Dermis microvascular lymphatic vessel endothelial cell (primary cell): ENCODE measurements at regions not wholly inside any gene's neighbourhood (a gene's known extent, or its start where the extent isn't known, plus 50 kb on each side); places are given as distances from the start of the nearest gene placed in this dataset.
"Not testable (repeated sequence)": the region's sequence is repeated elsewhere in the genome, so short reads cannot be mapped to it uniquely, and the experiment has no call there.

ENCODE experiments used
- DNase-seq, 2 donors: peaks; one replicate each; pipeline versions ENCODE4 v3.0.0 to v3.0.0-alpha.2; 2010; ENCODE audit warnings: low read depth in 2 of 2

DNA sequence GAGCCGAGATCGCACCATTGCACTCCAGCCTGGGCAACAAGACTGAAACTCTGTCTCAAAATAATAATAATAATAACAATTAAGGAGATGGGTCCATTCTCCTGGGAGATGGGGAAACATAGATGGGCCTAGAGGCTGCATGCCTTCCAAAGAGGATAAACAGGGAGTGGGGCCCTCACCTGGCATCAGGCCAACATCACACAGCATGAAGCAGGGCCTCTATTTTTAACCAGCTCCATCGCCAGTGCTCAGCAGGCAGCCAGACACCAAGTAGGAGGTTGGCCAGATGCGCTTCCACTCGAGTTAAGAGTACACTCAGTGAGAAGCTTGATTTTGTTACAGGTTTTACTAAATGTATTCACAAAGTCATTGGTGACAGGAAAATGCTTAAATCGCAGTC lies 352.0 kb downstream of the RRAGC start:
- DNase-seq: no peak

DNA sequence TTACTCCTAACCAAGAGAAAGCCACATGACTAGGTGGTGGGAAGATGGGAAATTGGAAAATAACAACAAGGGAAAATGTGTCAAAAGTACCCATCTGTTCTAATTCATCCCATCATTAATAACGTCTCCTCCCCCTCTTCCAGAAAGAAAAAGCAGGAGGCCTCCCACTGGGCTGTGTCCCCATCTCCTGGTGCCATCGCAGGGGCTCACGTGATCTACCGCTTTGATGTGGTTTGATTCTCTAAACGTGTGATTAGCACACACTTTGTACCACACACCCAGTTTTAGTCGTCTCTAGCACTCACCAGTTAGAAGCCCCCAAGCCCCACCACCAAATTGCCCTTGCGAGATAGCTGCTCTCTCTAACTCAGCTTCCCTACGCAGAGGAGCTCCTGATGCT lies 353.6 kb downstream of the RRAGC start:
- DNase-seq: no peak

DNA sequence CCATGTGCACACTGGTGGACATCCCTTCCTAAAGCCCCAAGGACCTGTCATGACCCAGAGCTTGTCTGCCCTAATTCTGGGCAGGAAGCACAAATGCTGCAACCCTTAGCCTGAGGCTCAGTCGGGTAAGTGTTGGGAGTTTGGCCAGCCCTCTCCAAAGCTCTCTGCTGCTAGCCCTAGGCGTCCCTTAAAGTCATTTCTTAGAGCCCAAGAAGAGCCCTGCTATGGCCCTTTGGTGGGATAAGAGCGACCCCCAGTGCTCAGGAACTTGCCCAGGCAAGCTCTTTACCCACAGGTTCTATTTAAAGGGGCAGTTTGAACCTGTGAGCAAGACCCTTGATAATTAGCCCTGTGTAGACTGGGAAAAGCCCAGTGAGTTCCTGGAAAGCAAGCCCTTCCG lies 356.8 kb downstream of the RRAGC start:
- DNase-seq: peak in 1 of 2 donors; percentile 12

DNA sequence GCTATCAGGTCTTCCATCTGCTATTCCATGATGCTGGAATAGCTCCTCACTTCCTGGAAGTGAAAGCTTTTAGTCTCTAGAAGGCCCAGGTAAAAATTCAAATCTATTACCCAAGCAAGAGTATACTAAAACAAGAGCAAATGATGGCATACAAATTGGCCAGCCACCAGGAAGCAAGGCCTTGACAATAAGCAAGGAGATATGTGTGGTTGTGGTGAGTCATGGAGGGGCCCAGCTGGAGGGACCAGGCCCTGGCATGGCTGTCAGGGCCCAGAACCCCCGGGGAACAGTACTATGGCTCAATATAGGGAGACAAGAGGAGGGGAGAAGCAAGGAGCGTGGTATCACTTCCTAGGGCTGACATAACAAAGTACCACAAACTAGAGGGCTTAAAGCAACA lies 358.7 kb downstream of the RRAGC start:
- no peak for DNase-seq

DNA sequence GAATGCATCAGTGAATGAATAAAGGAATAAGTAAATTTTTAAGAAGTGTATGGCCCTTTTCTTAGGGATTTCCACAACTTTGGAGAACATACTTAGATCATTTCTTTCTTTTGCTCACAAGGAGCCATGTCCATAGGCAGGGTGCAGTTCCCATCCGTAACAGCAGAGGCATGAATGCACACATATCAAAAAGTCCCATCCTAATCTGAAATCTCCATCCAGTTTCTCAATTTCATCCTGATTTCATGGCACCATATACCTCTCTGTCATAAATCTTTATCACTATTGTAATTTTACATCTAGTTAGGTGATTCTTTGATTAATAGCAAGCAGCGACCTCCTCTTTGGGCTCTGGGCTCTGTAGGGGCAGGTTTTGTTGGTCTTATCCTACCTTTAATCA lies 359.2 kb downstream of the RRAGC start:
- no peak for DNase-seq

DNA sequence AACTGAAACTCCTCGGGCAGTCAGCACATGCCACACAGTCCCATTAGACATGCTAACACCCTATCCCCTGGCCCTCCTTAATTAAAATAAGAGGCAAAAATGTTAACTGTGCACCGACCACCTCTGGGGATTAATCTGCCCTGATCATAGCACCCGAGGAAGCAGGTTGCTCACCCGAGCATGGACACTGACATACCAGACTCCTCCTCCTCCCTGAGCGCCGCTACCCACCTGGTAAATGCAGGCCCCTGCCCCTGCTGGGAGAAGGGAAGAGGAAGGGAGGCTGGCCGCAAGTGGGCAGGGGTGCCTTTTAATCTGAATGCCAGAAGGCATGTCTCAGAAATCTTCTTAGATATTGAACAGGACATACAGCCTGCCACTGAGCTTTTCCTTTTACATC lies 360.9 kb downstream of the RRAGC start:
- no peak for DNase-seq

DNA sequence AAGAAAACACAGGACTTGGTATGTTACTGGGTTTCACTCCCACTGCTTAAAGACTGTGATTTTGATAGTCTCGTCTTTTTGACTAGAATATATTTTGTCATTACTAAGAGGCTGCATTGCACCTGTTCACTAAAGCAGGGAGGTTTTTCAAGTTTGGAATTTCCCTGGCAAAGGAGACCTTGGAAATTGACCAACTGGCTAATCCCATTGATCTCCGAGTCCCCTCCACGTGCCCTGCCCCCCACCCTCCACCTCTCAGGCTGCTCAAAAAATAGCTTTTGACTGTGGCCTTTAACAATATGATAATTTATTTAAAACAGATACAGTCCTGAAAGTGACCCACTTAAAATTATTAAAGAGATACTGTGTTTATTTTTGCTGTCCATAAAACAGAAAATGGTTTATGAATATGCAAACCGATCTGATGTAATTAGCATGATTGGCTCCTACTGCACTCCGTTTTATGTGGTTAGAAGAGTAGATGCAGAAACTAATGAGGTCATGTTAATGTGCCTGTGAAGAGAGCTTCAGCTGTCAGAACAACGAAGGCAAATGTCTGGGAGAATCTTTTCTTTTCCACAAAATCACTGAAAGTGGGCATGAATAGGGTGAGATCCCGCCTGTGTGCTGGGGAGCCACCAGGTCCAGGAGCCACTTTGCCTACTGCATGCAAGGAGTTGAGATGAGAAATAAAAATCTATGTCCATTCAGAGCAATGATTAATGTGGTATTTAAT lies 361.5 kb downstream of the RRAGC start:
- no peak for DNase-seq

DNA sequence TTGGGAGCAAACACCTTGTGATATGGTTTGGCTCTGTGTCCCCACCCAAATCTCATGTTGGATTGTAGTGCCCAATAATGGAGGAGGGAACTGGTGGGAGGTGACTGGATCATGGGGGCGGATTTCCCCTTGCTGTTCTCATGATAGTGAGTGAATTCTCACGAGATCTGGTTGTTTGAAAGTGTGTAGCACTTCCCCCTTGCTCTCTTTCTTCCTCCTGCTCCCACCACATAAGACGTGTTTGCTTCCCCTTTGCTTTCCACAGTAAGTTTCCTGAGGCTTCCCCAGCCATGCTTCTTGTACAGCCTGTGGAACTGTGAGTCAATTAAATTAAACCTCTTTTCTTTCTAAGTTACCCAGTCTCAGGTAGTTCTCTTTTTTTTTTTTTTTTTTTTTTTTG lies 366.3 kb downstream of the RRAGC start:
- DNase-seq: not testable (repeated sequence)

DNA sequence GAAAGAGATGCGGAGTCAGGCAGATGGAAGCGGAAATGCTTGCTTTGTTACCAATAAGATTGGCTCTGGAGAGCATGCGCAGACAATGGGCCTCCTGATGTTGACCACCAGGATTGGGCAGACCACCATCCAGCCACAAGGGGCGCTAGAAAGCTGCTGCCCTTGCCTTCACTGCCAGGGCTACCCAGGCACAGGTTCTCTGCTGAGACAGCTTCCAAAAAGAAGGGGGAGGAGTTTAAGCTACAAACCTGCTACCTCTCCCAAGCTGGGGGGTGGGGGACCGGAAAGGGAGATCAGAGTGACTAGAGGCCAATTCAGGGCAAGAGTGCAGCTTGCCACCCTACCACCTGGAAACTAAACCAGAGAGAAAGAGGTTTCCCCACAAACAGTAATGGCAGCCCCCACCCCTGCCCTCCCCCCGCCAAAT lies 369.7 kb downstream of the RRAGC start:
- peak in 1 of 2 donors; percentile 12 for DNase-seq

DNA sequence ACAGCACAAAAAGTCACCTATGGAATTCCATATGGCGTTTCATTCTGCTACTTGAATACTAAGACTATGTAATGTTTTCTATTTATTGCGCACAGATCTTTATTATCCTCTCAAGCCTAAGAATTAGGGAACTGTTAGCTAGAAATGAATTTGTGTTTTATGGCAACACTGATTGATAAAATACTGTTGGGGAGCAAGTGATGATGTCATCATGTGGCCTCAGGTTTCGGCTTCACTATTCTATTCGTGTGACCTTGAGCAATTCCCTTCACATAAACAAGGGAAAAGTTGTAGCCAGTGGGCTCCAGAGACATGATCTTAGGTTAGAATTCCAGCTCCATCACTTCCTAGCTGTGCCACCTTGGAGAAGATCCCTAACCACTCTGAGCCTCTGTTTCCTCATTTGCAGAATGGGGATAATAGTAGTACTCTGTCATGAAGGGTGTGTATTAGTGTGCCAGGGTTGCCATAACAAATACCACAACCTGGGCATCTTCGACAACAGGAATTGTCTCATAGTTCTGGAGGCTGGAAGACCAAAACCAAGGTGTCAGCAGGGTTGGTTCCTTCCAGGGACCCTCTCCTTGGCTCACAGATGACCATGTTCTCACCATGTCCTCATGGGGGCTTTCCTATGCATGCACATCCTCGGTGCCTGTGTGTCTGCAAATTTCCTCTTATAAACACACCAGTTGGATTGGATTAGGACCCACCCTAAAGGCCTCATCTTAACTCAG lies 371.2 kb downstream of the RRAGC start:
- DNase-seq: no peak

DNA sequence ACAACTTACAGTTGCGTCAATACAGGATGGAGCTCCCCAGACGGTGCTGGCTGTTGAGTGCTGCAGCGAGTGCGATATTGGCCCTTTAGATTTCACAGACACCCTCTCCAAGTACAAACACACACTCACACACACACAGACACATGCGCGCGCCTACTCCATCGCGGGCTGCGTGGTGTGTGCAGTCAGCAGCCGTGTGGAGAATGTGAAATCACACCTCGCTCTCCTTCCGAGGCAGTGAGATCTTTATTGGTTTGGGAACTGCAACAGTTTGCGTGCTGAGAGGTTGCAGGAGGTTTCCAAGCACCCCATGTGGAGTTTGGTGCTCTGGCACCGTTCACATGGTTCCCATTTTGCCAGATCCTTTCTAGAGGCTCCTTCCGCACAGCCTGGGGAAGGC lies 372.2 kb downstream of the RRAGC start:
- no peak for DNase-seq

DNA sequence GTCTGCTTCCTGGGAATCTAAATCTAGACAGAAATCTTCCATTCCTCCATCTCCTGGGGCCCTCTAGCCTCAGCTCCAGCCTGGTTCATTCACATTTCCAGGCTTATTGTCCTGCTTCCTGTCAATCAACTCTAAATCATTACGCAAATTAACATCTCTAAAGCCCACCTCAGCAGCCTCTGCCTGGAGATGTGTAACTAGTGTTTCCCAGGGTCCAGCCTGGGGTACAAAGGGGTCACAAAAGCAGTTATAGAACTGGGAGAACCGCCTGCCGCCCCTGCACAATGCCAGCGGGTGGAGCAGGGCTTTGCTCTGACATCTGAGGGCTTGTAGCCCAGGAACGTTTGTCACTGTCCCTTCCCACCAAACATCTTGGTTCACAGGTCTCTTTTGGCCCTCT lies 373.5 kb downstream of the RRAGC start:
- DNase-seq: no peak

DNA sequence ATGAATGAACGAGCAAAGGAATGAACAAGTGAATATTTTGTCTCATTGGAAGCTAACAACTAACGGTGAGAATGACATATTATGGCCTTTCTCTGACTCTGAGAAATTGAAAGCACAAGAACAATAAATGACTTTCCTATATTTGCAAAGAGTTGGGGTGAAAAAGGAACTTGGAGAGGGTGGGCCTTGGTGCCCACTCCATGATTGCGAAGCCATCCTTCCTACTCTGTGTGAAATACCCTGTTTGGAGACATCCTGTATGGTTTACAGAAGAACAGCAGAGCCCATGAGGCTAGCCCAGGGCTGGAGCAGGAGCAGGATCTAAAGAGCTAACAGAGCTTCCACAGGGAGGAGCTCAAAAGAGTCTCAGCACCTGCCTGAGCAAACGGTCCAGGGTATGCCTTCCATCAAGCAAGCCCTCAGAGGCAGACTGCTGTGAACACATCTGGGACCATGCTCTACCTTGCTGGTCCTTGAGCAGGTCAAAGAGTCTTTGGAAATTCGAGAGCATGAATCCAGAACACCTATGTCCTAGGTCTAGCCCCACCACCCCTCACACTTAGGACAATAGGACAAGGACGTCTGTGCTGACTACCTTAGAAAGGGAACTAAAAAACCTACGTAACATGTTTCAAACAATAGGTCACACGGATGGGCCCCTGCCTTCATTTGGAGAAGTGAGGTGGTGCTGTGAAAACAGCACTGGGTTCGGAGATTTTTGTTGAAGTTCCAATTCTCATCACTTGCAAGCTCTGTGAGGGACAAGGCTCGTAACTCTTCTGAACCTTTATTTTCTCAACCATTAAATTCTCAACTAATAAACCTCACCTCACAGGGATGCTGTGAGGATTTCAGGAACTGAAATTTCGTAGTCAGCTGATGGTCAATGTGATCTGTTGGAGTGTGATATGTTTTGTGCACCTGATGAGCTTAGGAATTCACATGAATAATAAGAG lies 377.4 kb downstream of the RRAGC start:
- DNase-seq: no peak

DNA sequence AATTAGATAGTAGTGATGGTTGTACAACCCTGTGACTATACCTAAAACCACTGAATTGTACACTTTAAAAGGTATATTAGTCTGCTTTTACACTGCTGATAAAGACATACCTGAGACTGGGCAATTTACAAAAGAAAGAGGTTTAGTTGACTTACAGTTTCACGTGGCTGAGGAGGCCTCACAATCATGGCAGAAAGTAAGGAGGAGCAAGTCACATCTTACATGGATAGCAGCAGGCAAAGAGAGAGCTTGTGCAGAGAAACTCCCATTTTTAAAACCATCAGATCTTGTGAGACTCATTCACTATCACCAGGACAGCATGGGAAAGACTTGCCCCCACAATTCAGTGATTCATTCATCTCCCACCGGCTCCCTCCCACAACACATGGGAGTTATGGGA lies 379.9 kb downstream of the RRAGC start:
- not testable (repeated sequence) for DNase-seq

DNA sequence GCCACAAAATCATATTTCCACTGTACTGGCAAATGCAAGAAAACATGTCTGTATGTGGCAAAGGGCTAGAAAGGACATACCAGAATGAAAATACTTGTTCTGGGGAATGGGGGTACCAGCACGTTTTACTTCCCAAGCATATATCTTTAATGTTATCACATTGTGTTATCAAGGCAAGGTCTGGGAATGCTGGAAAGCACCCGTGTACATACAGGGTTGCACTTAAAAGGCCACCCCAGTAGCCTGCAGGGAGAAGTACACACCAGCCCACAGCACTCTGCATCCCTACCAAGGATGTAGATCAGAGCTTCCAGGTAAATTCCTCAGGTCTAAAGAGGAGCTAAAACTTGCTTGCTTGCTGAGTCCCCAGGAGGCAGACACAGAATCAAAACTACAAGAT lies 381.8 kb downstream of the RRAGC start:
- no peak for DNase-seq

DNA sequence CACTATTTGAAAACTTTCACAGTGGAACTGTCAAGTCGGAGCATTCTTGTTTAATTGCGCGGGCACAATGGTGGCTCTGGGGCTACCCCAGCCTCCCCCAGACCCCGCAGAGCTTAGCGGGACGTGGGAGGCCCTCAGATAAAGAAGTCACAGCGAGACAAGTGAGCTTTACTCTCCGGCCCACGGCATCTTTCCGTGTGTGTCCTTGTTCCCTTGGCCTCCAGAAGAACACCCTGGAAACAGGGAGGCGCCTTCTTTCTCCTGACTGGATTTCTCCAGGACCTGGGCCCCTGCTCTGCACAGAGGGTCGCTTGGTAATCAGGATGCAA lies 382.8 kb downstream of the RRAGC start:
- no peak for DNase-seq

DNA sequence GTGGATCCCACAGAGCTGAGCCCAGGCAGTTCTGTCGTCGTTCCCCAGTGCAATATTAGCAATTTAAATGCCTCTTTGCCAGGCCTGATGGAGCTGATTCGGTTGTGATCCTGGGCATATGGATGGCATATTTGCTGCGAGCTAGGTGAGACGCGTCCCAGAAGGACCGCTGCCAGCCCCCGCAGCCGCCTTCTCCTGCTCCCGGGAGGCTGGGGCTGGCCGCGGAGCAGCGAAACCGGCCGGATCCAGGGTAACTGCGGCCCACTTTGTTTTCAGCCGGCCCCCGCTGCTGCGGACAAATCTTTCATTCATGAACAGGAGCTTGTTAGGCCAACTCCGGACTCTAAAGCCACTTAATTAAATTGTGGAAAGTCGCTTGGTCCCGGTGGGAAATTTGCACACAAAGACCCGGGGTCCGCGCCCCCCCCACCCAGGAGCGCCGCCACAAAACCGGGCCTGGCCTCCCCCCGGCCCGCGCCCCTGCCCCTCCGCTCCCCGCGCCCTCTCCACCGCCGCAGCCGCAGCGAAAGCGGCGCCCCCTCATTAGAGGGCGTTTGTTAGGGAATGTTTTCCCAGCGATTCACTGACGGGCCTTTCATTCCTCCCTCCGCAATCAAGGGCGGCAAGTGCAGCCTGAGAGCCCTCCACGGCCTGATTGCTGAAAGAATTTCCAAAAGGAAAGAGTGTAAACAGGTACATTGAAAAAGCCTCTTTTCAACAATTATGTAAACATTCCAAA lies 383.3 kb downstream of the RRAGC start:
- no peak for DNase-seq

DNA sequence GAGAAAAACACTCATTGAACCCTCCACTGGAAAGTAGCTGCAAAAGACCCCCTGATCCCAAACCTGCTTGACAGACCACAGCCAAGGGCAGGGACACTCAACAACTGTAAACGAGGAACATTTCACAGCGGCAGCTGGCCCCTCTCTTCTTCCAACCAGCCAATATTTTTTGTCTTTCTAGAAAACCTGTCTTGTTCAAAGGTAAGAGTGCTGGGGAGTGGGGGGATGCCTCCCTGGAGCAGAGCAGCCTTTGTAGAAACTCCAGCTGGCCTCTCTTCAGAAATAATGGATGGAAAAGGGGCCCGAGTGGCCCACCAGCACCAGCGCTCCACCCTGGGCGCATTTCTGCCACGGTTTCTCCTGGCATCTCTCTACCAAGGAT lies 384.0 kb downstream of the RRAGC start:
- no peak for DNase-seq

DNA sequence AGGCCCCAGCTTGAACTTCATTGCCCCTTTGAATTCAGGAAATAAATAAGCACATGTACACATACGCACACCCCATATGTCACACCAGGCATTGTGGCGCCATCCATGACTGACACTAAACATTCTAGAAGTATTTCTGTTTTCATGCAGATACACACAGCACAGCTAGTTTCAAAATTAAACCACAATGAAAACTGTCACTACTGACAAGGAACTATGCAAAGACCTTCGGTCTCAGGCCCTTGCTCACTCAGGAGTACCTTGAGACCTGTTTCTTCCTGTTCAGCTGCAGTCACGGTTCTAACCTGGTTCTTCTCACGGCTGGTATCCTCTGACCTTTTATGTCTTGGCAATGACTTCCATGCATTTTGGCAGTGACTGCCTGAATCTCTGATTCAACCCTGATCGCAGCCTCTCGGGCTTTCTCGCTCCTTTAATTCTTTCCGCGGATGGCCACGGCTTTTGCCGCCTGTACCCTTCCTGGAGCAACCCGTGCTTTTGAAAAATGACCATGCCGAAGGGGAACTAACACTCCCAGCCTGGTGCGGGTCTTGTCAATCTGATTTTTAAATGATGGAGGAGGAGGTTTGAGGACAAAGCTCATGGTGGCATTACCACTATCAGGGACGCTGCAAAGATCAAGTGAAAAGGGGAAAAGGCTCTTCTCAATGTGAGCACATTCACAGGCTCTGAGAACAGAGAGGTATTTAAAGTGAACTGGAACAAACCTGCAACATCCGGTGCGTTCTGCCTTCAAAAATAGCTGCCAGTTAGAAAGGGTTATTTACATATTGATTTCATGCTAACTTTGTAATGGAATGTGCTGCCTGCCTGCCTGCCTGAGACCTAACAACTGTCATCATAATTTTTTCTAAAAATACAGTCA lies 384.6 kb downstream of the RRAGC start:
- no peak for DNase-seq

DNA sequence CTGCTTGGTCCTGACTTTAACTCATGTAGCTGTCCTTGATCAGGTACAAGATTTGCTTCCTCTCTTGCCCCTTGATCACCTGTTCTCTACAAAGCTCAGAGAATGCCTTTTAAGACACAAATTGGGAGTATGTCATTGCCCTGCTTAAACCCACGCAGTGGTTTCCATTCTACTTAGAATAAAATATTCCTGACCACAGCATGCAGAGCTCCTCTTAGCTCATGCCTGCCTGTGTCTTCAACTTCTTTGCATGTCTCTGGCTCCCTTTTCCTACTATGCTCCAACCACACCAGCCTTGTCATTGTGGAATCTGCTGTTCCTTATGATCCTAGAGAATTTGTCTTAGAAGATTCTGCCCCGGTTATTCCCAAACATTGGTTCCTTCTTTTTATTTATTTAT lies 393.1 kb downstream of the RRAGC start:
- no peak for DNase-seq

DNA sequence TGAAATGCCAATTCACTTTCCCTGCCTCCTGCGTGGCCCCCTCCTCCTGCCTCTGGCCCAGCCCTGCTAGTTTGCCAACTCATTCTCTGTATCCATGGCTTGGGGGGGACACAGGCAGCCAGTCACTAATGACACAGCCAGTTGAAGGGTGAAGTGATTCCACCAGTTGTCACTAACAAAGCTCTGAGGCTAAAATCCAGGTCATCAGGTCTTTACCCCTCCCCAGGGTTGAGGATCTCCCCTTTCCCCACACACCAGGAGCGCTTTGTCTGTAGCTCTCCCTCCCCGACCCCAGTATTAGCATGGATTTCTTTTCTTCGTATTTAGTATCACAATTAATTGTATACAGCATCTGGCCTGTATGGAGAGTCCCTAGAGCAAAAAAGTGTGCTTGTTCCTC lies 394.1 kb downstream of the RRAGC start:
- DNase-seq: no peak
